Transverse colon (tissue), 4 donors: ENCODE measurements at regions not wholly inside any gene's neighbourhood (a gene's known extent, or its start where the extent isn't known, plus 50 kb on each side); places are given as distances from the start of the nearest gene placed in this dataset.

Experiments
- POLR2A ChIP-seq: fragments of 450-650 bp; IDR thresholded peaks from one replicate; pipeline ENCODE4 v1.6.1; 2016; ENCODE audit warnings: antibody characterized with exemption, mild to moderate bottlenecking, moderate library complexity
- POLR2AphosphoS5 ChIP-seq, 3 donors: sonication (generic); formaldehyde crosslinking; IDR thresholded peaks; one replicate each; pipeline ENCODE4 v1.6.1; 2016; ENCODE audit warnings: antibody characterized with exemption in 3 of 3
- TF ChIP-seq, protein P1 (sequence below), 5 experiments: fragments of 200-600 bp in 3 of 5; fragments of 450-650 bp in 2 of 5; sonication (generic) in 3 of 5; IDR thresholded peaks; 1 replicate in 2 of 5; 2 replicates in 3 of 5; pipeline ENCODE4 v1.5.1; 2016 to 2017; ENCODE audit warnings: antibody characterized with exemption in 5 of 5, inconsistent platforms in 3 of 5, mild to moderate bottlenecking in 2 of 5, moderate library complexity in 1 of 5

DNA sequence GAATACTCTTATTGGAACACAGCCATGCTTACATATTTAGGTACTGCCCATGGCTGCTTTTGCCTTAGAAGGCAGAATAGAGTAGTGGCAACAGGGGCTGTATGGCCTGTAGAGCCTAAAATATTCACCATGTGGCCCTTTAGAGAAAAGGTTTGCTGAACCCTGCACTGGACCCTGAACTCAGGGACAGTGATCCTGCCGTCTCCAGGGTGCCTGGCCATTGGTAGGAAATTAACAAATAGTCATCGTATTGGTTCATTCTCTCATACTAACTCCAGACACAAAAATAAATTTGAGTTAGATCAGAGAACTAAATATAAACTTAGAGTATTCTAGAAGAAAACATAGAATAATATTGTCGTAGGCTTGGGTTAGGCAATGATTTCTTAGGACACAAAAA, 181.4 kb downstream of the BCAS1 start:
- TF ChIP-seq POLR2A (no peak), POLR2AphosphoS5 (IDR thresholded peaks at IDR 0.05) (no peak)
- TF ChIP-seq, protein P1, sequence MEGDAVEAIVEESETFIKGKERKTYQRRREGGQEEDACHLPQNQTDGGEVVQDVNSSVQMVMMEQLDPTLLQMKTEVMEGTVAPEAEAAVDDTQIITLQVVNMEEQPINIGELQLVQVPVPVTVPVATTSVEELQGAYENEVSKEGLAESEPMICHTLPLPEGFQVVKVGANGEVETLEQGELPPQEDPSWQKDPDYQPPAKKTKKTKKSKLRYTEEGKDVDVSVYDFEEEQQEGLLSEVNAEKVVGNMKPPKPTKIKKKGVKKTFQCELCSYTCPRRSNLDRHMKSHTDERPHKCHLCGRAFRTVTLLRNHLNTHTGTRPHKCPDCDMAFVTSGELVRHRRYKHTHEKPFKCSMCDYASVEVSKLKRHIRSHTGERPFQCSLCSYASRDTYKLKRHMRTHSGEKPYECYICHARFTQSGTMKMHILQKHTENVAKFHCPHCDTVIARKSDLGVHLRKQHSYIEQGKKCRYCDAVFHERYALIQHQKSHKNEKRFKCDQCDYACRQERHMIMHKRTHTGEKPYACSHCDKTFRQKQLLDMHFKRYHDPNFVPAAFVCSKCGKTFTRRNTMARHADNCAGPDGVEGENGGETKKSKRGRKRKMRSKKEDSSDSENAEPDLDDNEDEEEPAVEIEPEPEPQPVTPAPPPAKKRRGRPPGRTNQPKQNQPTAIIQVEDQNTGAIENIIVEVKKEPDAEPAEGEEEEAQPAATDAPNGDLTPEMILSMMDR (IDR thresholded peaks at IDR 0.05), result no peak
